GM19463 (cell line): ENCODE measurements at regions not wholly inside any gene's neighbourhood (a gene's known extent, or its start where the extent isn't known, plus 50 kb on each side); places are given as distances from the start of the nearest gene placed in this dataset.

ENCODE experiments used
- ATAC-seq: cut with Tn5 transposase; IDR thresholded peaks from one replicate; pipeline ENCODE4 v1.9.1; 2021; ENCODE audit warnings: mild to moderate bottlenecking, moderate library complexity; ENCODE audit not compliant: unreplicated experiment

DNA sequence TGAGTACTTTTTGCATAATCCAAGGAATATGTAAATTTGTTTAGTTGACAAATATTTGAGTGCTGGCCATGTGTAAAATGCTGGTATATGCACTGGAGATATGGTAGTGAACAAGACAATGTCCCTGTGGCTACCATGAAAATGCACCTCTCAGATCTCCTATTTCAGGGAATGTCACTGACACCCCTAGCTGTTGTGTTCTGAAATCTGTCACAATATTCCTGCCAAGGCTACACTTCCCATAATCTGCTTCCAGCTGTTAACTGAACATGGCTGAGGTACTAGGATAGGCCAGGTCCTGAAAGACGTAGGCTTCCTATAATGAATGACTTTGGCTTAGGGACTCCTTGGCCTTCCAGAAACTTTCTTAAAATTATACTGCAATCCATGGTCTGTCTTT is 197.8 kb downstream of the ZNF648 start:
- ATAC-seq = no peak

DNA sequence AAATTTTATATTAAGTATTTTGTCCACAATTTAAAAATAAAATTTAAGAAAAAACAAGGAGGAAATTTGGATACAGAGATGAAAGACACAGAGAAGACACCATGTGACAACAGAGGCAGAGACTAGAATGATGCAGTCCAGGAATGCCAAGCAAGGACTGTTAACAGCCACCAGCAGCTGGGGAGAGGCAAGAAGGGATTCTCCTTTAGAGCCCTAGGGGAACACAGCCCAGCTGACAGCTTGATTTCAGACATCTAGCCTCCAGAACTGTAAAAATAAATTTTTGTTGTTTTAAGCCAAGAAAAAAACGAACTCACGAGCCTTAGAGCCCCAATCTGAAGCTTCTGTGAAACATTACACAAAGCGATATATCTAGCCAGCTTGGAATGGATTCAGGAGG is 198.5 kb downstream of the ZNF648 start:
- ATAC-seq = no peak

DNA sequence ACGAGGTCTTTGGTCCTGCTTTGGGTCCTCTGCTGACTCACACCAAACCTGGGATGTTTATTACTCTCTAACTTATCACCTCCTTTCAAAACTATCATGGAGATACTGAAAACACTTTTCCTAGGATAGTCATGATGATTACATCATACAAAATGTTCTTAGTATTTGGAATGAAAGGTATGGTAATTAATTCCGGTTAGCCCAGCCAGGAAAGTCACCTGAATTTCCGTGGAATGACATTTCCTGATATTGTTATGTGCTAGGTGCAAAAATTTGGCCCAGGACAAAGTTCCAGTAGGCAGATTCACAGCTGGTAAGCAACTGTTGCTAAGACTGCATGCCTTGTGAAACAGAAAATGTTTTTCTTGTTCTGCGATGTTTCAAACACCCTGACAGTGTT is 203.4 kb downstream of the ZNF648 start:
- no peak for ATAC-seq
